ENCODE measurements at regions not wholly inside any gene's neighbourhood (a gene's known extent, or its start where the extent isn't known, plus 50 kb on each side); places are given as distances from the start of the nearest gene placed in this dataset.

DNA sequence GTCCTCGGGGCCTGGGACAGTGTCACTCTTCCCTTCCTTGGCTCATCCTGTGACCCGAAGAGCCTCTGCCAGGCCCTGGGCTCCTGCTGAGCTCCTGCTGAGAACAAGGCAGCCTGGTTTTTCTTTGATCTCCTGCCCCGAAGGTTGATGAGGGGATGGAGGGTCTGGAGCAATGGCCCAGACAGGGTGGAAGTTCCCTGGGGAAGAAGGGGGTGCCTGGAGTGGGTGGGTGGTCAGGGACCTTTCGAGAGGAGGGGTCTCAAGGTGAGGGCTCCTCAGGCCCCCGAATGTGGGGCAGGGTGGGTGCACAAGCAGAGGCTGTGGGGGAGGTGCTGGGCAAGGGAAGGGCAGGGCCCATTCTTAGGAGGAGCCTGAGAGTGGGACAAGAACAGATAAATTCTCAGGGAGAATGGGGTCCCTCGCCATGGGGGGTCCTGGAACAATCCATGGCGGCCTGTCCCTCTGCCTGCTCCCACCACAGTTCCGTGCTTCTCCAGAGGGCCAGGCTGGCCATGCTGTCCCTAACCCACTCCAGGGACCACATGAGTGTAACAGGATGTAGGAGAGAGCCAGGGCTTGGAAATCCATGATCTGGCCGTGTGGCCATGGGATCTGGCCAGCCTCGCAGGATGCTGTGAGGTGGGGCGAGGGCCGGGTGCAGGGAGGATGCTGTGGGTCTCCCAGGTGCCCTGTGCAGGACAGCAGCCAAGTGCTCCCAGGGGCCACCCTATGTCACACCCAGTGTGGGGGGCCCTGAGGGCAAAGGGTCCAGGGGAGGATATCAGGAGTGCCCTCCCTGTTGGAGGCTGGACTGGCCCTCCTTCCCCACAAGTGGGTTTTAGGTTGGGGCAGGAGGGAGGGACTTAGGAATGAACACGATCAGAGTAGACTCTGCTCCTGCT is 128.5 kb upstream of the LPCAT1 start:
- Histone ChIP-seq H3K4me1 (ENCODE audit: control insufficient read depth, extremely low read depth, insufficient read depth, low read length) (no peaks in the 10 kb centered on the region), H3K79me2 (ENCODE audit: control insufficient read depth, insufficient read depth, low read length) (no peaks in the 10 kb centered on the region), H3K27me3 (ENCODE audit: control insufficient read depth, insufficient read depth, low read length) (peaks cover 16% of the 10 kb centered on the region), H3K4me3 (replicated peaks in 1 of 4; ENCODE audit: control extremely low read depth in 1 of 4, insufficient read depth in 1 of 4, low read depth in 3 of 4, low read length in 4 of 4) (no peak overlapping the region), H2AFZ (ENCODE audit: low read length) (no peak overlapping the region), H3K4me2 (ENCODE audit: extremely low read depth, insufficient read depth, low read length) (no peak overlapping the region), H3K36me3 (ENCODE audit: control insufficient read depth, insufficient read depth, low read length) (no peaks in the 10 kb centered on the region), H3K9me3 (ENCODE audit: control insufficient read depth, insufficient read depth, low read depth, low read length) (no peaks in the 10 kb centered on the region), H4K20me1 (ENCODE audit: control insufficient read depth, extremely low read depth, insufficient read depth, low read length) (no peaks in the 10 kb centered on the region), H3K27ac (ENCODE audit: insufficient read depth, low read length) (no peak overlapping the region), H3K9ac (ENCODE audit: insufficient read depth, low read length) (no peak overlapping the region)
- DNase-seq (ENCODE audit: low read depth in 2 of 2) = no peak
- no peak for TF ChIP-seq EZH2 (IDR thresholded peaks at IDR 0.05; ENCODE audit: low read length, missing control alignments)
- TF ChIP-seq, protein P1, sequence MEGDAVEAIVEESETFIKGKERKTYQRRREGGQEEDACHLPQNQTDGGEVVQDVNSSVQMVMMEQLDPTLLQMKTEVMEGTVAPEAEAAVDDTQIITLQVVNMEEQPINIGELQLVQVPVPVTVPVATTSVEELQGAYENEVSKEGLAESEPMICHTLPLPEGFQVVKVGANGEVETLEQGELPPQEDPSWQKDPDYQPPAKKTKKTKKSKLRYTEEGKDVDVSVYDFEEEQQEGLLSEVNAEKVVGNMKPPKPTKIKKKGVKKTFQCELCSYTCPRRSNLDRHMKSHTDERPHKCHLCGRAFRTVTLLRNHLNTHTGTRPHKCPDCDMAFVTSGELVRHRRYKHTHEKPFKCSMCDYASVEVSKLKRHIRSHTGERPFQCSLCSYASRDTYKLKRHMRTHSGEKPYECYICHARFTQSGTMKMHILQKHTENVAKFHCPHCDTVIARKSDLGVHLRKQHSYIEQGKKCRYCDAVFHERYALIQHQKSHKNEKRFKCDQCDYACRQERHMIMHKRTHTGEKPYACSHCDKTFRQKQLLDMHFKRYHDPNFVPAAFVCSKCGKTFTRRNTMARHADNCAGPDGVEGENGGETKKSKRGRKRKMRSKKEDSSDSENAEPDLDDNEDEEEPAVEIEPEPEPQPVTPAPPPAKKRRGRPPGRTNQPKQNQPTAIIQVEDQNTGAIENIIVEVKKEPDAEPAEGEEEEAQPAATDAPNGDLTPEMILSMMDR (conservative IDR thresholded peaks at IDR 0.05 in 1 of 2, IDR thresholded peaks at IDR 0.05 in 1 of 2; ENCODE audit: low read depth in 1 of 2, low read length in 2 of 2) = no peak

DNA sequence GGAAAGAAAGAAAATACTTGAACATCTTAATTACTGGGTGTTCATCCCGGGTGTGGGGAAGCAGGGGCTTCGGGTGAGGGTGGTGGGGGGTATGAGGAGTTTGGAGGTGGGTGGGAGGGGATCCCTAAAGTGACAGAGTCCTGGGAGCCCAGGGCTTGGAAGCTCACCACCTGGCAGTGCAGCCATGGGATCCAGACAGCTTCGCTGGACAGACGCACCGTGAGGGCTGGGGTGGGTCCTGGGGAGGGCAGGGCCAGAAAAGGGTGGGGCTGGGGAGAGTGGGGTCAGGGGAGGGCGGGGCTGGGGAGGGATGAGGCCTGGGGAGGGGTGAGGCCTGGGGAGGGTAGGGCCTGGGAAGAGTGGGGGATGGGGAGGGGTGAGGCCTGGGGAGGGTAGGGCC is 127.5 kb upstream of the LPCAT1 start:
- H2AFZ ChIP-seq (ENCODE audit: low read length) = no peak overlapping the region
- TF ChIP-seq, protein P1 (conservative IDR thresholded peaks at IDR 0.05 in 1 of 2, IDR thresholded peaks at IDR 0.05 in 1 of 2; ENCODE audit: low read depth in 1 of 2, low read length in 2 of 2) = no peak
- TF ChIP-seq EZH2 (IDR thresholded peaks at IDR 0.05; ENCODE audit: low read length, missing control alignments) = no peak
- no peak overlapping the region for H3K27ac ChIP-seq (ENCODE audit: insufficient read depth, low read length)
- H3K4me2 ChIP-seq (ENCODE audit: extremely low read depth, insufficient read depth, low read length) = no peak overlapping the region
- DNase-seq (ENCODE audit: low read depth in 2 of 2) = no peak
- H3K27me3 ChIP-seq (ENCODE audit: control insufficient read depth, insufficient read depth, low read length) = peaks cover 14% of the 10 kb centered on the region
- H3K9ac ChIP-seq (ENCODE audit: insufficient read depth, low read length) = no peak overlapping the region
- no peaks in the 10 kb centered on the region for H4K20me1 ChIP-seq (ENCODE audit: control insufficient read depth, extremely low read depth, insufficient read depth, low read length)
- no peak overlapping the region for H3K4me3 ChIP-seq (replicated peaks in 1 of 4; ENCODE audit: control extremely low read depth in 1 of 4, insufficient read depth in 1 of 4, low read depth in 3 of 4, low read length in 4 of 4)
- no peaks in the 10 kb centered on the region for H3K79me2 ChIP-seq (ENCODE audit: control insufficient read depth, insufficient read depth, low read length)
- no peaks in the 10 kb centered on the region for H3K4me1 ChIP-seq (ENCODE audit: control insufficient read depth, extremely low read depth, insufficient read depth, low read length)
- H3K36me3 ChIP-seq (ENCODE audit: control insufficient read depth, insufficient read depth, low read length) = no peaks in the 10 kb centered on the region
- no peaks in the 10 kb centered on the region for H3K9me3 ChIP-seq (ENCODE audit: control insufficient read depth, insufficient read depth, low read depth, low read length)

DNA sequence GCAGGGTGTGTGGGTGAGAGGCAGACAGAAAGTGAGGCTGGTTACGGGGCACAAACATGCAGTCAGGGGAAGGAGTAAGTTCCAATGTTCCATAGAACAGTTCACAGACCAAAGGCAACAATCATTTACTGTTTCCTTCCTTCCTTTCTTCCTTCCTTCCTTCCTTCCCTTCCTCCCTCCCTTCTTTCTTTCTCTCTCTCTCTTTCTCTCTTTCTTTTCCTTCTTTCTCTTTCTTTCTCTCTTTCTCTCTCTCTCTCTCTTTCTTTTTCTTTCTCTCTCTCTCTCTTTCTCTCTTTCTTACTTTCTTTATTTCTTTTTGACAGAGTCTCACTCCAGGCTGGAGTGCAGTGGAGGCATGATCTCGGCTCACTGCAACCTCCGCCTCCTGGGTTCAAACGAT is 125.8 kb upstream of the LPCAT1 start:
- Histone ChIP-seq H3K79me2 (ENCODE audit: control insufficient read depth, insufficient read depth, low read length) (no peaks in the 10 kb centered on the region), H3K9me3 (ENCODE audit: control insufficient read depth, insufficient read depth, low read depth, low read length) (no peaks in the 10 kb centered on the region), H3K36me3 (ENCODE audit: control insufficient read depth, insufficient read depth, low read length) (no peaks in the 10 kb centered on the region), H3K4me2 (ENCODE audit: extremely low read depth, insufficient read depth, low read length) (no peak overlapping the region), H3K4me3 (replicated peaks in 1 of 4; ENCODE audit: control extremely low read depth in 1 of 4, insufficient read depth in 1 of 4, low read depth in 3 of 4, low read length in 4 of 4) (no peak overlapping the region), H3K27ac (ENCODE audit: insufficient read depth, low read length) (no peak overlapping the region), H3K27me3 (ENCODE audit: control insufficient read depth, insufficient read depth, low read length) (peaks cover 14% of the 10 kb centered on the region), H3K9ac (ENCODE audit: insufficient read depth, low read length) (no peak overlapping the region), H3K4me1 (ENCODE audit: control insufficient read depth, extremely low read depth, insufficient read depth, low read length) (no peaks in the 10 kb centered on the region), H4K20me1 (ENCODE audit: control insufficient read depth, extremely low read depth, insufficient read depth, low read length) (no peaks in the 10 kb centered on the region), H2AFZ (ENCODE audit: low read length) (no peak overlapping the region)
- TF ChIP-seq, protein P1 (conservative IDR thresholded peaks at IDR 0.05 in 1 of 2, IDR thresholded peaks at IDR 0.05 in 1 of 2; ENCODE audit: low read depth in 1 of 2, low read length in 2 of 2) = no peak
- TF ChIP-seq EZH2 (IDR thresholded peaks at IDR 0.05; ENCODE audit: low read length, missing control alignments) = no peak
- DNase-seq (ENCODE audit: low read depth in 2 of 2) = no peak

Measured in fibroblast of lung (primary cell).